Trophoblast cell (in vitro differentiated cells and primary cell): ENCODE measurements at regions not wholly inside any gene's neighbourhood (a gene's known extent, or its start where the extent isn't known, plus 50 kb on each side); places are given as distances from the start of the nearest gene placed in this dataset.

Experiments
- DNase-seq, 2 donors: peaks; one replicate each; pipeline ENCODE4 v3.0.0-alpha.2; 2016
- H2AFZ ChIP-seq: 2 replicates; pipeline ENCODE4 v1.6.1; 2013; ENCODE audit warnings: low read length, moderate library complexity, mild to moderate bottlenecking; ENCODE audit not compliant: insufficient read depth, poor library complexity
- H2AK5ac ChIP-seq: 2 replicates; pipeline ENCODE4 v1.6.1; 2013; ENCODE audit warnings: mild to moderate bottlenecking, low read length
- H2BK120ac ChIP-seq: 2 replicates; pipeline ENCODE4 v1.6.1; 2013; ENCODE audit warnings: low read length, mild to moderate bottlenecking, moderate library complexity; ENCODE audit not compliant: insufficient read depth, poor library complexity
- H2BK12ac ChIP-seq: 2 replicates; pipeline ENCODE4 v1.6.1; 2013; ENCODE audit warnings: mild to moderate bottlenecking, low read length, moderate library complexity
- H2BK5ac ChIP-seq: 2 replicates; pipeline ENCODE4 v1.6.1; 2013; ENCODE audit warnings: low read length, low read depth, moderate library complexity, mild to moderate bottlenecking; ENCODE audit not compliant: poor library complexity
- H3K14ac ChIP-seq: 2 replicates; pipeline ENCODE4 v1.6.1; 2013; ENCODE audit warnings: mild to moderate bottlenecking, low read length
- H3K18ac ChIP-seq: 2 replicates; pipeline ENCODE4 v1.6.1; 2013; ENCODE audit warnings: mild to moderate bottlenecking, low read length
- H3K23ac ChIP-seq: 2 replicates; pipeline ENCODE4 v1.6.1; 2013; ENCODE audit warnings: low read length
- H3K27ac ChIP-seq: 2 replicates; pipeline ENCODE4 v1.5.1; 2013; ENCODE audit warnings: low read depth, mild to moderate bottlenecking, inconsistent platforms, low read length, moderate library complexity
- H3K27me3 ChIP-seq: 2 replicates; pipeline ENCODE4 v1.6.1; 2013; ENCODE audit warnings: inconsistent platforms, mild to moderate bottlenecking, low read length, moderate library complexity; ENCODE audit not compliant: insufficient read depth
- H3K36me3 ChIP-seq, 2 experiments: 1 replicate in 1 of 2; 2 replicates in 1 of 2; pipeline ENCODE4 v1.6.1; 2013; ENCODE audit warnings: low read length in 2 of 2, mild to moderate bottlenecking in 2 of 2, moderate library complexity in 1 of 2; ENCODE audit not compliant: insufficient read depth in 2 of 2, control insufficient read depth in 1 of 2
- H3K4ac ChIP-seq: 2 replicates; pipeline ENCODE4 v1.6.1; 2013; ENCODE audit warnings: low read depth, mild to moderate bottlenecking, low read length, moderate library complexity
- H3K4me1 ChIP-seq, 2 experiments: 1 replicate in 1 of 2; 2 replicates in 1 of 2; pipeline ENCODE4 v1.6.1; 2013; ENCODE audit warnings: low read length in 2 of 2, mild to moderate bottlenecking in 2 of 2, moderate library complexity in 1 of 2; ENCODE audit not compliant: insufficient read depth in 2 of 2, control insufficient read depth in 1 of 2
- H3K4me2 ChIP-seq: 2 replicates; pipeline ENCODE4 v1.6.1; 2013; ENCODE audit warnings: inconsistent platforms, mild to moderate bottlenecking, low read length, moderate library complexity
- H3K4me3 ChIP-seq: 2 replicates; pipeline ENCODE4 v1.5.1; 2013; ENCODE audit warnings: mild to moderate bottlenecking, low read depth, low read length, inconsistent platforms
- H3K79me1 ChIP-seq: one replicate; pipeline ENCODE4 v1.6.1; 2013; ENCODE audit warnings: low read length
- H3K79me2 ChIP-seq: 2 replicates; pipeline ENCODE4 v1.6.1; 2013; ENCODE audit warnings: low read length, mild to moderate bottlenecking; ENCODE audit not compliant: control insufficient read depth, insufficient read depth, poor library complexity
- H3K9ac ChIP-seq: 2 replicates; pipeline ENCODE4 v1.6.1; 2013; ENCODE audit warnings: mild to moderate bottlenecking, low read length
- H3K9me3 ChIP-seq: 2 replicates; pipeline ENCODE4 v1.6.1; 2013; ENCODE audit warnings: low read depth, mild to moderate bottlenecking, control low read depth, inconsistent platforms, low read length; ENCODE audit not compliant: insufficient read depth
- H4K12ac ChIP-seq: 2 replicates; pipeline ENCODE4 v1.6.1; 2013; ENCODE audit warnings: low read depth, mild to moderate bottlenecking, low read length, moderate library complexity
- H4K8ac ChIP-seq: 2 replicates; pipeline ENCODE4 v1.6.1; 2013; ENCODE audit warnings: low read depth, mild to moderate bottlenecking, low read length, moderate library complexity
- H4K91ac ChIP-seq: one replicate; pipeline ENCODE4 v1.6.1; 2013; ENCODE audit warnings: low read depth, mild to moderate bottlenecking, low read length, moderate library complexity
- WGBS: extraction: QIAGEN DNeasy Blood & Tissue Kit; methylation state at CpG from one replicate; pipeline ENCODE4 v1.1.7; 2013; ENCODE audit warnings: missing lambda C conversion rate; ENCODE audit not compliant: insufficient read length, insufficient coverage; ENCODE audit errors: extremely low coverage; 5-methylcytosine and 5-hydroxymethylcytosine counted together

GRCh38 chr4:124322234-124323065 is 390.1 kb downstream of the ANKRD50 start:
- Histone ChIP-seq H4K91ac (peak overlapping the region; percentile 37), H3K9me3 (peaks cover 1% of the 10 kb centered on the region), H3K36me3 (no peaks in the 10 kb centered on the region), H3K4me2 (no peak overlapping the region), H3K14ac (no peak overlapping the region), H3K18ac (no peak overlapping the region), H2AFZ (no peak overlapping the region), H3K79me2 (no peaks in the 10 kb centered on the region), H3K9ac (no peak overlapping the region), H3K4me1 (no peaks in the 10 kb centered on the region), H4K8ac (no peak overlapping the region), H3K4ac (no peak overlapping the region), H3K27ac (no peak overlapping the region), H3K79me1 (no peaks in the 10 kb centered on the region), H2AK5ac (no peak overlapping the region), H2BK12ac (no peak overlapping the region), H3K4me3 (no peak overlapping the region), H3K23ac (no peak overlapping the region), H3K27me3 (no peaks in the 10 kb centered on the region), H2BK120ac (no peak overlapping the region), H4K12ac (no peak overlapping the region), H2BK5ac (no peak overlapping the region)
- WGBS: no CpG with 5 or more reads among the region's 8 CpGs
- DNase-seq: peak in 1 of 2 donors; percentile 79

- Histone ChIP-seq H2BK120ac (no peak overlapping the region), H2BK12ac (no peak overlapping the region), H3K23ac (no peak overlapping the region), H2AFZ (no peak overlapping the region), H3K27ac (no peak overlapping the region), H3K9me3 (peaks cover 1% of the 10 kb centered on the region), H3K9ac (no peak overlapping the region), H3K4me2 (no peak overlapping the region), H3K79me2 (no peaks in the 10 kb centered on the region), H3K36me3 (no peaks in the 10 kb centered on the region), H4K91ac (no peak overlapping the region), H4K8ac (no peak overlapping the region), H3K14ac (no peak overlapping the region), H3K4ac (no peak overlapping the region), H4K12ac (no peak overlapping the region), H3K4me3 (no peak overlapping the region), H3K4me1 (no peaks in the 10 kb centered on the region), H3K79me1 (no peaks in the 10 kb centered on the region), H3K27me3 (no peaks in the 10 kb centered on the region), H3K18ac (no peak overlapping the region), H2BK5ac (no peak overlapping the region), H2AK5ac (no peak overlapping the region)
- peak; percentile 83 to 91 for DNase-seq
Measured at GRCh38 chr4:124325690-124326089, 386.8 kb downstream of the ANKRD50 start.

GRCh38 chr4:124329134-124329533 is 383.4 kb downstream of the ANKRD50 start:
- Histone ChIP-seq H2AK5ac (no peak overlapping the region), H3K9me3 (peaks cover 1% of the 10 kb centered on the region), H3K79me2 (no peaks in the 10 kb centered on the region), H3K4me3 (no peak overlapping the region), H2BK5ac (no peak overlapping the region), H3K36me3 (no peaks in the 10 kb centered on the region), H3K4ac (no peak overlapping the region), H4K8ac (no peak overlapping the region), H3K4me1 (no peaks in the 10 kb centered on the region), H3K27me3 (no peaks in the 10 kb centered on the region), H3K79me1 (no peaks in the 10 kb centered on the region), H4K91ac (no peak overlapping the region), H3K14ac (no peak overlapping the region), H3K4me2 (no peak overlapping the region), H2BK12ac (no peak overlapping the region), H2BK120ac (no peak overlapping the region), H3K9ac (no peak overlapping the region), H3K18ac (no peak overlapping the region), H3K27ac (no peak overlapping the region), H4K12ac (no peak overlapping the region), H3K23ac (no peak overlapping the region), H2AFZ (no peak overlapping the region)
- DNase-seq: no peak

GRCh38 chr4:124330045-124330444 is 382.5 kb downstream of the ANKRD50 start:
- no peak overlapping the region for H3K18ac ChIP-seq
- H3K27ac ChIP-seq: no peak overlapping the region
- no peak overlapping the region for H3K14ac ChIP-seq
- no peak overlapping the region for H3K23ac ChIP-seq
- H3K27me3 ChIP-seq: no peaks in the 10 kb centered on the region
- H3K9me3 ChIP-seq: peaks cover 1% of the 10 kb centered on the region
- H2BK12ac ChIP-seq: no peak overlapping the region
- H4K91ac ChIP-seq: no peak overlapping the region
- H2BK5ac ChIP-seq: no peak overlapping the region
- no CpG with 5 or more reads among the region's 3 CpGs for WGBS
- no peak overlapping the region for H4K8ac ChIP-seq
- no peak overlapping the region for H3K4ac ChIP-seq
- H3K9ac ChIP-seq: no peak overlapping the region
- DNase-seq: no peak
- H3K36me3 ChIP-seq: no peaks in the 10 kb centered on the region
- no peak overlapping the region for H2AFZ ChIP-seq
- H3K4me2 ChIP-seq: no peak overlapping the region
- H3K79me1 ChIP-seq: no peaks in the 10 kb centered on the region
- no peaks in the 10 kb centered on the region for H3K4me1 ChIP-seq
- no peak overlapping the region for H2AK5ac ChIP-seq
- no peak overlapping the region for H4K12ac ChIP-seq
- no peak overlapping the region for H2BK120ac ChIP-seq
- no peak overlapping the region for H3K4me3 ChIP-seq
- H3K79me2 ChIP-seq: no peaks in the 10 kb centered on the region
